Nephron progenitor cell (in vitro differentiated cells): ENCODE measurements at regions not wholly inside any gene's neighbourhood (a gene's known extent, or its start where the extent isn't known, plus 50 kb on each side); places are given as distances from the start of the nearest gene placed in this dataset.

Experiments
- DNase-seq: peaks from one replicate; pipeline ENCODE4 v3.0.0; 2021
- H3K27ac Mint-ChIP-seq: 2 replicates; pipeline ENCODE4 v1.8.0; 2021; ENCODE audit warnings: mild to moderate bottlenecking, moderate library complexity, mixed read lengths
- H3K27me3 Mint-ChIP-seq: 2 replicates; pipeline ENCODE4 v1.8.0; 2021; ENCODE audit warnings: mild to moderate bottlenecking, low read depth, mixed read lengths; ENCODE audit not compliant: poor library complexity
- H3K36me3 Mint-ChIP-seq: 2 replicates; pipeline ENCODE4 v1.8.0; 2021; ENCODE audit warnings: low read depth, mixed read lengths
- H3K4me1 Mint-ChIP-seq: 2 replicates; pipeline ENCODE4 v1.8.0; 2021; ENCODE audit warnings: mixed read lengths
- H3K4me3 Mint-ChIP-seq: 2 replicates; pipeline ENCODE4 v1.8.0; 2021; ENCODE audit warnings: mild to moderate bottlenecking, moderate library complexity, mixed read lengths
- H3K9me3 Mint-ChIP-seq: 2 replicates; pipeline ENCODE4 v1.8.0; 2021; ENCODE audit warnings: mild to moderate bottlenecking, moderate library complexity, mixed read lengths
- TF ChIP-seq, protein P1 (sequence below): fragments of 200-600 bp; sonication (generic); IDR thresholded peaks from 2 replicates; pipeline ENCODE4 v1.5.0; 2021; ENCODE audit warnings: antibody characterized with exemption

GRCh38 chr4:181168011-181168805 lies 1075.0 kb upstream of the TENM3 start:
- H3K4me1 Mint-ChIP-seq: peaks cover under 1% of the 10 kb centered on the region
- no peak overlapping the region for H3K4me3 Mint-ChIP-seq
- no peaks in the 10 kb centered on the region for H3K36me3 Mint-ChIP-seq
- TF ChIP-seq, protein P1, sequence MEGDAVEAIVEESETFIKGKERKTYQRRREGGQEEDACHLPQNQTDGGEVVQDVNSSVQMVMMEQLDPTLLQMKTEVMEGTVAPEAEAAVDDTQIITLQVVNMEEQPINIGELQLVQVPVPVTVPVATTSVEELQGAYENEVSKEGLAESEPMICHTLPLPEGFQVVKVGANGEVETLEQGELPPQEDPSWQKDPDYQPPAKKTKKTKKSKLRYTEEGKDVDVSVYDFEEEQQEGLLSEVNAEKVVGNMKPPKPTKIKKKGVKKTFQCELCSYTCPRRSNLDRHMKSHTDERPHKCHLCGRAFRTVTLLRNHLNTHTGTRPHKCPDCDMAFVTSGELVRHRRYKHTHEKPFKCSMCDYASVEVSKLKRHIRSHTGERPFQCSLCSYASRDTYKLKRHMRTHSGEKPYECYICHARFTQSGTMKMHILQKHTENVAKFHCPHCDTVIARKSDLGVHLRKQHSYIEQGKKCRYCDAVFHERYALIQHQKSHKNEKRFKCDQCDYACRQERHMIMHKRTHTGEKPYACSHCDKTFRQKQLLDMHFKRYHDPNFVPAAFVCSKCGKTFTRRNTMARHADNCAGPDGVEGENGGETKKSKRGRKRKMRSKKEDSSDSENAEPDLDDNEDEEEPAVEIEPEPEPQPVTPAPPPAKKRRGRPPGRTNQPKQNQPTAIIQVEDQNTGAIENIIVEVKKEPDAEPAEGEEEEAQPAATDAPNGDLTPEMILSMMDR: no peak
- H3K9me3 Mint-ChIP-seq: peaks cover 3% of the 10 kb centered on the region
- no peak for DNase-seq
- H3K27ac Mint-ChIP-seq: no peak overlapping the region
- H3K27me3 Mint-ChIP-seq: peaks cover 6% of the 10 kb centered on the region

DNA sequence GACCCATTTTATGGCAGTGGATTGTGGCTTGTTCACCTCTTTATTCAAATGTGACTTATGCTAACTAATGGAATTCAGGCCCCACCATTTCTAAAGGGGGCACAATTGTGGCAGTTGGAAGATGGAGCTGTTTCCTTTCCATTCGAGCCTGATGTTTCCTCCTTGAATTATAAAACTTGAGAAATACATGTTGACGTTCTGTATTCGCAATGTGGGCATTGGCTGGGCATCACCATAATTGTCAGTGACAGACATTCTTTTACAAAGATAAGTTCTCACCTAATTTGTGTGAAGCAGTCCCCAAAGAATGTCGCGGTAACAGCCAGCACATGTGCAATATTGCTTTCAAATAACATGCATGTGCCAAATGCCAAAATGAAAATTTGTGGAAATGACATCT lies 1070.2 kb upstream of the TENM3 start:
- Mint-ChIP-seq H3K4me1 (peaks cover 5% of the 10 kb centered on the region), H3K9me3 (peaks cover 3% of the 10 kb centered on the region), H3K27me3 (peaks cover 3% of the 10 kb centered on the region), H3K36me3 (no peaks in the 10 kb centered on the region), H3K4me3 (no peak overlapping the region), H3K27ac (no peak overlapping the region)
- TF ChIP-seq, protein P1: no peak
- no peak for DNase-seq

GRCh38 chr4:181176306-181176705 lies 1066.9 kb upstream of the TENM3 start:
- Mint-ChIP-seq H3K36me3 (no peaks in the 10 kb centered on the region), H3K27ac (no peak overlapping the region), H3K4me1 (peaks cover 10% of the 10 kb centered on the region), H3K4me3 (no peak overlapping the region), H3K9me3 (peaks cover 3% of the 10 kb centered on the region), H3K27me3 (peaks cover 1% of the 10 kb centered on the region)
- TF ChIP-seq, protein P1: no peak
- DNase-seq: no peak

- DNase-seq: no peak
- peaks cover 13% of the 10 kb centered on the region for H3K36me3 Mint-ChIP-seq
- H3K4me1 Mint-ChIP-seq: peaks cover 10% of the 10 kb centered on the region
- H3K4me3 Mint-ChIP-seq: no peak overlapping the region
- H3K27me3 Mint-ChIP-seq: no peaks in the 10 kb centered on the region
- H3K27ac Mint-ChIP-seq: no peak overlapping the region
- TF ChIP-seq, protein P1: no peak
- H3K9me3 Mint-ChIP-seq: peaks cover 22% of the 10 kb centered on the region
Observed at GRCh38 chr4:181181331-181181730, 1061.9 kb upstream of the TENM3 start.

DNA sequence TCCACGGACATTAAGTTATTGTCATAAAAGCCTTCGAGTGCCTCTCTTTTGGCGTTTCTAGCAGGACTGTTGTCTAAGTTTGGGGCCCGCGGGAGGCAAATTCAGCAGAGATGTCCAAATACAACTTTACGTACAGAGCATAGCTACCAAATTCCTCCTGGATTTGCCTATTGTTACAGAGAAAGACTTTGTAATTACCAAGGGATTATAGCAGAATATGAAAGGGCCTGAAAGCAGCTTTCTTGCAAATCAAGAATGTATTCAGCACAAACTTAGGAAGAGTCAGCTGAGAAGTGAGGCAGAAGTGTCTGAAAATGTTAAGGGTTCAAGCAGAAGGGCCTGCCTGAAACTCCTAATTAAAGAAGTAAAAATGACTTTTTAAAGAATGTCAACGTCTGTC lies 1053.5 kb upstream of the TENM3 start:
- DNase-seq: no peak
- Mint-ChIP-seq H3K36me3 (peaks cover 6% of the 10 kb centered on the region), H3K27me3 (peaks cover 11% of the 10 kb centered on the region), H3K4me3 (no peak overlapping the region), H3K9me3 (peaks cover 16% of the 10 kb centered on the region), H3K4me1 (peaks cover 6% of the 10 kb centered on the region), H3K27ac (no peak overlapping the region)
- TF ChIP-seq, protein P1: no peak
